ENCODE measurements at regions not wholly inside any gene's neighbourhood (a gene's known extent, or its start where the extent isn't known, plus 50 kb on each side); places are given as distances from the start of the nearest gene placed in this dataset.

DNA sequence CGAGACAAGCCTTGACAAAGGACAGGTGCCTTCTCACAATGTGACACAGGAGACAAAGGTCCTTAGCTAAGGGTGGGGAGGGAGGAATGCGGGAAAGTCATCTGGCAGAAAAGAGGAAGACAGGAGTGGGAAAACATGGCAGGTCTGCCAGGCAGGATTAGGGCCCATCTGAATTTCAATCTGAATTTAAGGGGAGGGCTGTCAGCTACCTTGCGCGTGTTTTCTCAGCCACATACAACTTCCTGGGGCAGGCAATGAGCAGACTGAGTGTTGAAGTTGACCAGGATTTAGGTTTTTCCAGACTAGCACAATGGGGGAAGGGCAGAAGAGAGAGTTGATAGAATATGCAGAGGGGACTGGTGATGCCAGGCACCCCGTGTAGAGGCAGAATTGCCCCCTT is 66.7 kb upstream of the LARGE1 start:
- no peak for TF ChIP-seq EZH2 (IDR thresholded peaks at IDR 0.05)
- no peak for TF ChIP-seq POLR2AphosphoS5 (IDR thresholded peaks at IDR 0.05; ENCODE audit: borderline replicate concordance, low read depth, low read length)

Data from SK-N-MC (cell line).